ENCODE measurements at regions not wholly inside any gene's neighbourhood (a gene's known extent, or its start where the extent isn't known, plus 50 kb on each side); places are given as distances from the start of the nearest gene placed in this dataset.

GRCh38 chr16:85535352-85536072 is 77.6 kb upstream of the GSE1 start:
- no peak for DNase-seq

GRCh38 chr16:85536073-85536410 is 77.1 kb upstream of the GSE1 start:
- no peak for DNase-seq

DNA sequence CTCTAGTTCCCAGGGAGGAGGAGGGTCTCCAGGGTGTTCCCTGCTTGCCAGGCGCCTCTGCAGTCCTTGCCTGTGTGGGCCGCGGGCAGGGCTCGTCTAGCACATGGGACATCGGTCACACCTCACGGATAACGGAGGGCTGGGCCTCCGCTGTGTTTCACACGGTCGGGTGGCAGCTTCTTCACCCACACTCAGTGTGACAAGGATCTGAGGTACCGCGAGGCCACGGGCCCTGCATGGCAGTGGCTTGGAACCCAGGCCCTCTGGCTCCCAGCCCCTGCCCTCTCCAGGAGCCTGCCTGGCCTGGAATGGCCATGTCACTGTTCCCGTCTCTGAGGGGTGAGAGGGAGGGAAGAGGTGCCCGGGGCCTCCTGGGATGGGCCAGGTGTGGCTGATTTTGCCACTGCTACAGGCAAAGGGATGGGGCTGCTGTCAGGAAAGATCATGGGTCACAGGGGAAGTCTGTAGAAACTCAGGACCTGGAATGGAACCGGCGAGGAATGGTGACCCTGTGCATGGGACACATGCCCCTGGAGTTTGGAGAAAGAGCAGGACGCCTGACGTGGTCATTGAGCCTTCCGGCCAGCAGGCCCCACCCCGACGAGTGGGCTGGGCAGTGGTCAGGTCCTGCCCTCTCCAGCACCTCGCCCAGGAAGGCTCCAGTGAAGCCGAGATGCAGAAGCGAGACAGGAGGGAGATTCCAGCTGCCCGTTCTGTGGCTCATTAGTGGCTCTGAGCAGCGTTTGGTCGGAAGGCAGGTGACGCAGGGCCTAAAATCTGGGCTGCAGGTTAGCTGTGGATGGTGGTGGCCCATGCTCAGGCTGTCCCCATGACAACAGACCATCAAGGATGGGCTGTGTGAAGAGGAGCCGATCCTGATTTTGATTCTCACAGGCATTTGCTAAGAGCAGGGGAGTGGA is 76.5 kb upstream of the GSE1 start:
- no peak for DNase-seq

DNA sequence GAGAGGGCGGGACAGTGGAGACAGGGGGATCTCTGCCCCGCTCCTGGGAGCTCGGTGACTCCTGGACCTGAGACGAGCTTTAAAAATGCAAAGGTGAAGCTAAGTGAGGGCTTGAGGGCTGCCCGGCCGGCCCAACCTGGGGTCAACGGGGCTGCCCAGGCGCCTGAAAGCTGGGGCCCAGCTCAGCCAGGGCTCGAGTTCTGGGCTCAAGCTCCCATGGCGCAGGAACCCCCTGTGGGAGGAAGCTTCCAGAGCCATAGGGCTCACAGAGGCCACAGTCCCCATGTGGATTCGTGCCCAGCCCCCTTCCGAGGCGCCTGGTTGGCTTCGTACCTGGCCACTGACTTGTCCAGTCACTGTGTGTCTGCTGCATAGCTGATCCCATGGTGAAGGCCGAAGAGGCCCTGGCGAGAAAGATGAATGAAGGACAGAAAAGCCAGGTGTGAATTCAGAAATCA is 75.8 kb upstream of the GSE1 start:
- DNase-seq = no peak

DNA sequence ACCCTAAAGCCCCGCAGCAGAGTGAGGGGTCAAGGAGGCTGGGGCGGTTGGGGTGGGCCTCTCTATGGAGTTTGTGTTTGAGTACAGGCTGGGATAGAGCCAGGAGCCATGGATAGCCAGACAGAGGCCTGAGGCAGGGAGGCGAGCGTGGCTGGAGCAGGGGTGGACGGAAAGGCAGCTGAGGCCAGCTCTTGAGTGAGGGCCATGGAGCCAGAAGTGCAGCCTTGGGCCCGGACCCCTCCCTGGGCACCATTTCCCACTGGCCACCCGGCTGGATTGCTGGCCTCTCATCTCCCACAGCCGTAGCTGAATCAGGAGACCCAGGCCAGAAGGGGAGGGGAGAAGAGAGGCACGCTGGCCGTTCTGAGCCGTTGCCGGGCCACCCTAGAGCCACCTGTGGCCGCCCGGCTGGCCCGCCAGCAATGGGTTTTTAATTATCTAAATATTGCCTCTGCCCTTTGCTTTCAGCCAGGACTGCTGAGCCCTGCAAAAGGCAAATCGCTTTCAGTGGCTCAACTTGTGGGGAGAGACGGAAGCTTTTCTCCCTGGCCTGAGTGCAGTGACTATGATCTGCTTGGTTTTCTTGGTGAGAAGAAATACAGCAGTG is 75.2 kb upstream of the GSE1 start:
- DNase-seq = no peak

GRCh38 chr16:85539084-85539483 is 74.0 kb upstream of the GSE1 start:
- no peak for DNase-seq

DNA sequence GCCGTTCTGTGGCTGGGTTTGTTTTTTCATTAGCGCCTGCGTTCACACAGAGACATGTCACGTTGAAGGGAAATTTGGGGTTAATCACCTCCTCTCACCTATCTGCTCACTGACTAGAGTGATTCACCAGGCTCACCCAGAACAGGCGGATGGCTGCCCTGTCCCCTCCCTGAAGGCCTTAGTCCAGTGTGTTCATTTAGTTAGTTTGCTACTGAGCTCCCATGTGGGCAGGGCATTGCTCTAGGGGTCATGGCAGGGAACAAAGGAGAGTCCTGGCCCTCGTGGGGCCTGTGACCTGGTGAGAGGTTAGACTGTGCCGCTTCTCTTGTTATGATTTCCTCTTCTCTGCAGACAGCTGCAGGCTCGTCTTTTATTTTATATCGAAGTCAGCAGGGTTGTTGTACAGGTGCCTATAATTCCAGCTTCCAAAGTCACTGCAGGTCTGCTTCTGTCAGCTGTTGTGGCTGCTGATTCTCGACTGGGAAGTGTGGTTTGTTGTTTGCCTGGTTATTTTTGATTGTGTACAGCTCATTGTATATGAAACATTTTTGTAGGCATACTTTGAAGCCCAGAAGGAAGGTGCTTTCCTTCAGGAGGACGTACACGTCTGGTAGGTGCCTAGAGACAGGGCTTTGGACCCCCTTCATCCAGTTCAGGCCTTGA is 73.4 kb upstream of the GSE1 start:
- DNase-seq = no peak

GRCh38 chr16:85541181-85541580 is 71.9 kb upstream of the GSE1 start:
- DNase-seq = no peak

GRCh38 chr16:85541619-85541979 is 71.5 kb upstream of the GSE1 start:
- DNase-seq = no peak

DNA sequence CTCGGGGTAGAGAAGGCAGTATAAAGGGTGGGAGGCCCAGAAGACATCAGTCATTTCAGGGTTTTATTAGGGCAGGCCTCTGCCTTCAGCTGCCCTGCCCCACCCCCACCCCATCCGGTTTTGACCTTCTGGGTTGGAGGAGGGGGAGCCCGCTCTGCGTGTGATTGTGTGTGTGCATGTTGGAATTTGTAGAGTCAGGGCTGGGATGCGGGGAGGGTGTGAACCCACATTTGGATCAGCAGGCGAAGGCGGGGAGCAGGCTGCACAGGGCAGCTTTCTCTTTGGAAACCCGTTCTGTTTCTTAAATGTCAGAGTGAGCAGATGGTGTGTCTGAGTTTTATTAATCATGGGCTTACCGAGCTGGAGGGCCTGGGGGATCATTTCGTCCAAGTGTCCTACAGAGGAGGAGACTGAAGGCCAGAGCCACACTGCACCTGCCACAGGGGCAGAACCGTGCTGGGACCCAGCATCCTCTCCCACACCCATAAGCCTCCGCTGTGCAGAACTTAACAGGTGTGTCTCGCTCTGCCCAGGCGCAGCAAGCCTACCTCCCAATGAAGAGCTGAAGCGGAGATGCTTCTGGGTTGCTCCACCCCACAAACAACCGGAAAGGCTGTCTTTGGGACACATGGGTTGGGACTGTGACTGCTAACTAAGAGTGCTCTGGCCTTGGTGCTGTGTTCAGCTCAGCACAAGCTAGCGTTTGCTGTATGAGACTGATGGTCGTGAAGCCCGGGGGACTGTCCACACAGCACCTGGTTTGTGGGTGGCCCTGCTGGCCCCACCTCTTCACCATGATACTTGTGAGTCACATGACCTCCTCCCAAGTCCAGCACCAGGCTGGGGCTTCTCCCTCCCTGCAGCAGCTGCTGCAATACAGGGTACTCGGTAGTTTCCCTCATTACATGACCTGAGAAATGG is 70.9 kb upstream of the GSE1 start:
- no peak for DNase-seq

DNA sequence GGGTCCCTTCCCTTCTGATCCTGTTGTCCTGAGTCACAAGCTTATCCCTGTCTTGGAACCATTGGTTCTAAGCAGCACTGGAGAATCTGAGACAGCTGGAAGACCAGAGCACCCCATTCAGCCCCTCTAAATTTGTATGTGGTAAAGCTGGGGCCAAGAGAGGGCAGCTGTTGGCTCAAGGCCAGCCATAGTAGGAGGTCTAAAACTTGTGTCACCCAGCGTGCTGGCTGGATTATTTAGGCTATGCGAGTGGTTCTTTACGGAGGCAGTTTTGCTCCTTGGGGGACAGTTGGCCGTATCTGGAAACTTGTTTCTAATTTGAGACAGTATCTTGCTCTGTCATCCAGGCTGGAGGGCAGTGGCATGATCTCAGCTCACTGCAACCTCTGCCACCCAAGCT is 69.6 kb upstream of the GSE1 start:
- DNase-seq = no peak

DNA sequence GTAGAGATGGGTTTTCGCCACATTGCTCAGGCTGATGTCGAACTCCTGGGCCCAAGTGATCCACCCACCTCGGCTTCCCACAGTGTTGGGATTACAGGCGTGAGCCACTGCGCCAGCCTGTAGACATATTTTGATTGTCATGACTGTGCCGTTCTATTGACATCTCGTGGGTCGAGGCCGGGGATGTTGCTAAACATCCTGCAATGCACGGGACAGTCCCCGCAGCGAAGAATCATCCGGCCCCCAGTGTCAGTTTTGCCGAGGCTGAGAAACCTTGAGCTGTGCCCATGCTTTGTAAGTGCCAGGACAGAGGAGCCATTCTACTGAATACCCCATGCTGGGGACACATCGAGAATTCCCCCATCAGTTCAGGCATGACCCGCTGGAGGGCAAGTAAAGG is 69.1 kb upstream of the GSE1 start:
- DNase-seq = no peak

DNA sequence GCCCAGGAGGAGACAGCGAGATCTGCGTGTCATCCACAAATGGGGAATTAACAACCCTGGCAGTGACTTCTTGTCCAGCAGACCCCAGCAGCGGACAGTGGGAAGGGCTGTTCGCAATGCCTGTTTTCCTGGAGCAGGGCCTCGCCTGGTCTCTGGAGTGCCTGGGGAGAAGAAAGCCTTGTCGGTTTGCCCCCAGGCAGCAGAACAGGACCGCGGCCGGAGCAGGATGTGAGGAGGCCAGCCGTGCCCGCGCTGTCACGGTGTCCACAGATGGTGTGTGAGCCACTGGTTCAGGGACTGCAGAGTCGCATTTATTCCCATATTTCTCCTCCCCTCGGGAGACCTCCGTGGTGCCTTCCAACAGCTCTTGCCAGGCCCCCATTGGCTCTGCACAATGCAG is 68.5 kb upstream of the GSE1 start:
- DNase-seq = no peak

DNA sequence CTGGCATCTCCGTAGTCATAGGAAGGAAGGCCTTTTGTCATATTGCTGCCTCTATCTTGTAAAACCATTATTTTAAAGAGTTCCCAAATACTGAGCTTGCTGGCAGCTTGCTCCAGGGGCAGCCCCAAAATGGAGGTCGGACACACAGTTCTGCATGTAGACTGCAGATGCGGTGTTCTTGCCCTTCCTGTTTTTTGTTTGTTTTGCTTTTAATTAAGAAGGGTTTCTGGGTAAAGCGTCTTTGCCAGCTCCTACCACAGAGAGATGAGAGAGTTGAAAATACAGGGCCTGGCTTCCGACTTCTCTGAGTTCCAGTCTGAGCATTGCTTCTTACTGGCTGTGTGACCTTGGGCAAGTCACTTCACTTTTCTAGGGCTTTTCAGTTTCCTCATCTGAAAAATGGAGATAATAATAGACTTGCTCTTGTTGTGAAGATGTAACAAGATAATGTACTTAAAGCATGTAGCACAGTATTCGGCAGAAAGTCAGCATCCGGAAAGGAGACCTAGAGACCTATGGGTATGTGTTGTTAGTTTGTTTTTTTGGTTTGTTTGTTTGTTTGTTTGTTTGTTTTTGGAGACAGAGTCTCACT is 67.8 kb upstream of the GSE1 start:
- no peak for DNase-seq

DNA sequence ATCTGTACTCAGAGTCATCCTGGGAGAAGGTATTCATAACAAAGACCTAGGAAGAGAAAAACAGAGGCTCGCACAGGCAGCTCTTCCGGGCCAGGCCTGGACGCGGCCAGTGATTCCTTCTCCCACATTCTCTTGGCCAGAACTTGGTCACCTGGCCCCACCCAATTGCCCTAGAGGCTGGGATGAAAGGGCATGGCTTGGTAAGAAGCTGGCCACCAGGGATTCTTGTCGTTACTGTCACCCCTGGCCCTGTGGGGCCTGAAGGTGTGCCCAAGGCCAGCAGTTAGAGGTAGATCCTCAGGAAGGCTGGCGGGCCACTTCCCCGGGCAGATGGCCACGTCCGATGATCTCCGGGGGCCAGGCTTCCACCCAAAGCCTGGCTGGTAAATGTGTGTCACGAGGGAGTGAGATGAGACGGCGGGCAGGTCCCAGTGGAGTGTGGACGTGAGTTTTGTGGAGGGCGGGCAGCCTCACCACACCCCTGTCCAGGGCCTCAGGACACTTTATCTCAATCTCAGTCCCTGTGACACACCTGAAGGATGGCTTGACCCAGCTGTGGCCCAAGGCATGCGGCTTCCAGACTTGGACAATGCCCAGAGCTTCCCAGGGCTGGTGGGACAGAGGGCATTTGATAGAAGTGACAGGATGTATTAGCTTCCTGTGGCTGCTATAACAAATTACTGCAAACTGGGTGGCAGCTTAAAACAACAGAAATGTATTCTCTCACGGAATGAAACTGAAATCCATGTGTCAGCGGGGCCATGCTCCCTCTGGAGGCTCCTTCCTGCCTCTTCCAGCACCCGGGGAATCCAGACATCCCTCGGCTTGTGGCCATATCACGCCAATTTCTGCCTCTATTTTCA is 66.3 kb upstream of the GSE1 start:
- DNase-seq = no peak

DNA sequence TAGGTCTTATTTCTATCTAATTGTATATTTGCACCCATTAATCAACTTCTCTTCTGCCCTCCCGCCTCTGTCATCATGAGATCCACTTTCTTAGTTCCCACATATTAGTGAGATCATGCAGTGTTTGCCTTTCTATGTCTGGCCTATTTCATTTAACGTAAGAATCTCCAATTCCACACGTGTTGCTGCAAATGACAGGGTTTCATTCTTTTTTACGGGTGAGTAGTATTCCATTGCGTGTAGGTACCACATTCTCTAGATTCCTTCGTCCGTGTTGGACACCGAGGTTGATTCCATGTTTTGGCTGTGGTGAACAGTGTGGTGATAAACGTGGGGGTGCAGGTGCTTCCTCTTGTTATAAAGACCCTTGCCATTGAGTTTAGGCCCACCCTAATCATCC is 64.7 kb upstream of the GSE1 start:
- no peak for DNase-seq

GRCh38 chr16:85549766-85550421 is 63.2 kb upstream of the GSE1 start:
- no peak for DNase-seq

- no peak for DNase-seq
These were observed 62.7 kb upstream of the GSE1 start for GRCh38 chr16:85550422-85550864.

- no peak for DNase-seq
These were observed 61.9 kb upstream of the GSE1 start for GRCh38 chr16:85550953-85551924.

All from right hindlimb (tissue), 1 donor.